H9 (cell line): ENCODE measurements at regions not wholly inside any gene's neighbourhood (a gene's known extent, or its start where the extent isn't known, plus 50 kb on each side); places are given as distances from the start of the nearest gene placed in this dataset.

ENCODE experiments used
- DNase-seq: peaks from one replicate; pipeline ENCODE4 v3.0.0-alpha.2; 2017
- H2AFZ ChIP-seq: one replicate; pipeline ENCODE4 v1.6.1; 2013; ENCODE audit warnings: mild to moderate bottlenecking, low read length, control low read depth, moderate library complexity
- H2AK5ac ChIP-seq: 2 replicates; pipeline ENCODE4 v1.6.1; 2013; ENCODE audit warnings: low read length, control low read depth, mixed read lengths; ENCODE audit not compliant: insufficient read length
- H2BK120ac ChIP-seq: one replicate; pipeline ENCODE4 v1.6.1; 2013; ENCODE audit warnings: low read depth, mild to moderate bottlenecking, low read length, control low read depth, inconsistent platforms; ENCODE audit not compliant: poor library complexity, severe bottlenecking
- H2BK12ac ChIP-seq: 2 replicates; pipeline ENCODE4 v1.6.1; 2013; ENCODE audit warnings: low read length, control low read depth, mixed read lengths, low read depth; ENCODE audit not compliant: insufficient read length
- H2BK15ac ChIP-seq: 2 replicates; pipeline ENCODE4 v1.6.1; 2013; ENCODE audit warnings: low read depth, low read length, control low read depth
- H2BK20ac ChIP-seq: one replicate; pipeline ENCODE4 v1.6.1; 2013; ENCODE audit warnings: low read depth, mild to moderate bottlenecking, low read length, control low read depth, inconsistent platforms; ENCODE audit not compliant: poor library complexity, severe bottlenecking
- H2BK5ac ChIP-seq: 2 replicates; pipeline ENCODE4 v1.6.1; 2013; ENCODE audit warnings: low read length, control low read depth, mixed read lengths; ENCODE audit not compliant: insufficient read length
- H3K14ac ChIP-seq: 2 replicates; pipeline ENCODE4 v1.6.1; 2013; ENCODE audit warnings: low read length, control low read depth; ENCODE audit not compliant: insufficient read depth
- H3K18ac ChIP-seq: 2 replicates; pipeline ENCODE4 v1.6.1; 2013; ENCODE audit warnings: low read depth, mild to moderate bottlenecking, mixed read lengths, low read length, control low read depth; ENCODE audit not compliant: insufficient read length
- H3K23ac ChIP-seq: 2 replicates; pipeline ENCODE4 v1.6.1; 2013; ENCODE audit warnings: low read length, control low read depth, mixed read lengths, low read depth; ENCODE audit not compliant: insufficient read length
- H3K23me2 ChIP-seq: 2 replicates; pipeline ENCODE4 v1.6.1; 2013; ENCODE audit warnings: low read depth, mild to moderate bottlenecking, mixed read lengths, low read length, control low read depth; ENCODE audit not compliant: insufficient read length, poor library complexity, severe bottlenecking
- H3K27ac ChIP-seq: 2 replicates; pipeline ENCODE4 v1.5.1; 2013; ENCODE audit warnings: low read length, control low read depth, mixed read lengths, low read depth; ENCODE audit not compliant: insufficient read length
- H3K27me3 ChIP-seq: 2 replicates; pipeline ENCODE4 v1.6.1; 2013; ENCODE audit warnings: low read length, control low read depth, inconsistent platforms; ENCODE audit not compliant: insufficient read depth
- H3K4ac ChIP-seq: 2 replicates; pipeline ENCODE4 v1.6.1; 2013; ENCODE audit warnings: low read depth, mild to moderate bottlenecking, control low read depth, inconsistent platforms, low read length, moderate library complexity
- H3K4me1 ChIP-seq: 2 replicates; pipeline ENCODE4 v1.6.1; 2013; ENCODE audit warnings: low read length, control low read depth, inconsistent platforms; ENCODE audit not compliant: insufficient read depth
- H3K4me2 ChIP-seq: 2 replicates; pipeline ENCODE4 v1.6.1; 2013; ENCODE audit warnings: low read length, control low read depth, mixed read lengths; ENCODE audit not compliant: insufficient read length, insufficient read depth
- H3K56ac ChIP-seq: 2 replicates; pipeline ENCODE4 v1.6.1; 2013; ENCODE audit warnings: low read depth, mild to moderate bottlenecking, mixed read lengths, low read length, control low read depth; ENCODE audit not compliant: insufficient read length
- H3K79me1 ChIP-seq: 2 replicates; pipeline ENCODE4 v1.6.1; 2013; ENCODE audit warnings: low read depth, mild to moderate bottlenecking, moderate library complexity, low read length, control low read depth, inconsistent platforms; ENCODE audit not compliant: insufficient read depth, poor library complexity, severe bottlenecking
- H3K79me2 ChIP-seq: 2 replicates; pipeline ENCODE4 v1.6.1; 2013; ENCODE audit warnings: low read length, control low read depth, inconsistent platforms; ENCODE audit not compliant: insufficient read depth
- H3K9ac ChIP-seq: 2 replicates; pipeline ENCODE4 v1.6.1; 2013; ENCODE audit warnings: low read length, control low read depth, mixed read lengths; ENCODE audit not compliant: insufficient read length; ENCODE audit errors: extremely low read depth
- H3K9me3 ChIP-seq: one replicate; pipeline ENCODE4 v1.6.1; 2013; ENCODE audit warnings: low read depth, low read length, inconsistent platforms; ENCODE audit not compliant: control insufficient read depth
- H3T11ph ChIP-seq: one replicate; pipeline ENCODE4 v1.6.1; 2013; ENCODE audit warnings: mild to moderate bottlenecking, low read length, control low read depth, inconsistent platforms
- H4K20me1 ChIP-seq: one replicate; pipeline ENCODE4 v1.6.1; 2013; ENCODE audit not compliant: control insufficient read depth, insufficient read length, insufficient read depth
- H4K5ac ChIP-seq: 2 replicates; pipeline ENCODE4 v1.6.1; 2013; ENCODE audit warnings: low read depth, mild to moderate bottlenecking, mixed read lengths, low read length, control low read depth; ENCODE audit not compliant: insufficient read length
- H4K8ac ChIP-seq: replicated peaks from 2 replicates; pipeline ENCODE4 v1.6.1; 2013; ENCODE audit warnings: low read length, control low read depth, mixed read lengths, low read depth; ENCODE audit not compliant: insufficient read length
- H4K91ac ChIP-seq: 2 replicates; pipeline ENCODE4 v1.6.1; 2013; ENCODE audit warnings: low read depth, mild to moderate bottlenecking, moderate library complexity, mixed read lengths, low read length, control low read depth; ENCODE audit not compliant: insufficient read length
- H3K27ac Mint-ChIP-seq, 3 experiments: 2 replicates in 2 of 3; 3 replicates in 1 of 3; pipeline ENCODE4 v1.8.0; 2020 to 2021; ENCODE audit warnings: mixed read lengths in 3 of 3, mild to moderate bottlenecking in 1 of 3, moderate library complexity in 1 of 3
- H3K27me3 Mint-ChIP-seq: 2 replicates; pipeline ENCODE4 v1.8.0; 2021; ENCODE audit warnings: low read depth, mild to moderate bottlenecking, moderate library complexity, mixed read lengths
- H3K36me3 Mint-ChIP-seq, 3 experiments: 2 replicates in 2 of 3; 3 replicates in 1 of 3; pipeline ENCODE4 v1.8.0; 2020 to 2021; ENCODE audit warnings: low read depth in 3 of 3, mixed read lengths in 3 of 3; ENCODE audit not compliant: insufficient read depth in 1 of 3
- H3K4me1 Mint-ChIP-seq, 2 experiments: 2 replicates each; pipeline ENCODE4 v1.8.0; 2020; ENCODE audit warnings: mixed read lengths in 2 of 2
- H3K4me3 Mint-ChIP-seq, 2 experiments: 2 replicates in 1 of 2; 3 replicates in 1 of 2; pipeline ENCODE4 v1.8.0; 2020 to 2021; ENCODE audit warnings: mild to moderate bottlenecking in 2 of 2, mixed read lengths in 2 of 2, moderate library complexity in 1 of 2
- H3K9me3 Mint-ChIP-seq, 2 experiments: 2 replicates in 1 of 2; 3 replicates in 1 of 2; pipeline ENCODE4 v1.8.0; 2020; ENCODE audit warnings: mild to moderate bottlenecking in 2 of 2, mixed read lengths in 2 of 2, moderate library complexity in 1 of 2
- WGBS: extraction: QIAGEN DNeasy Blood & Tissue Kit; methylation state at CpG from one replicate; pipeline ENCODE4 v1.1.7; 2013; ENCODE audit warnings: missing lambda C conversion rate, low lambda C conversion rate, mixed read lengths; ENCODE audit not compliant: insufficient read length; ENCODE audit errors: extremely low coverage; 5-methylcytosine and 5-hydroxymethylcytosine counted together
- TF ChIP-seq, protein P1 (sequence below): fragments of 200-600 bp; sonication (generic); conservative IDR thresholded peaks from 3 replicates; pipeline ENCODE4 v1.8.0; 2021; ENCODE audit warnings: antibody characterized with exemption, mild to moderate bottlenecking

DNA sequence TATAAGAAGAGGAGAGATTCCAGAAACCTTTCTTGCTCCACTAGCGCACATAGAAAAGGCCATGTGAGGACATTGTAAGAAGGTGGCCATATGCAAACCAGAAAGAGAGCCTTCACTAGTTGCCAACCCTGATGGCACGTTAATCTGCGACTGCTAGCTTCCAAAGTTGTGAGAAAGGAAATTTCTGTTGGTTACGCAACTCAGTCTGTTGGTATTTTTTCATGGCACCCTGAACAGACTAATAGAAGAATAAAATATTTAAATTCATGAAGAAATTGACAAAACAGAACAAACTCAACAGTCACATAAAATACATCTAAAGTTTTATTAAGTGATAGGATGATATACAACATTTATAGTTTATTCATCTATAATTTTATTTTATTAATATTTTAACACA is 625.9 kb upstream of the NRXN1 start:
- Histone ChIP-seq H4K20me1 (no peaks in the 10 kb centered on the region), H2BK12ac (no peak overlapping the region), H3K23ac (no peak overlapping the region), H3K27ac (no peak overlapping the region), H3K4ac (no peak overlapping the region), H2BK120ac (no peak overlapping the region), H2AK5ac (no peak overlapping the region), H3K79me1 (no peaks in the 10 kb centered on the region), H4K8ac (no peak overlapping the region), H3K9ac (no peak overlapping the region), H3K27me3 (no peaks in the 10 kb centered on the region), H2BK20ac (no peak overlapping the region), H3K9me3 (no peaks in the 10 kb centered on the region), H2AFZ (no peak overlapping the region), H3K23me2 (no peaks in the 10 kb centered on the region), H3K18ac (no peak overlapping the region), H3T11ph (no peak overlapping the region), H4K5ac (no peak overlapping the region), H2BK5ac (no peak overlapping the region), H3K4me1 (no peaks in the 10 kb centered on the region), H3K14ac (no peak overlapping the region), H3K56ac (no peak overlapping the region), H3K79me2 (no peaks in the 10 kb centered on the region), H3K4me2 (no peak overlapping the region), H4K91ac (no peak overlapping the region), H2BK15ac (no peak overlapping the region)
- Mint-ChIP-seq H3K36me3 (no peaks in the 10 kb centered on the region), H3K4me1 (peaks cover 21% of the 10 kb centered on the region in 2 experiments), H3K27ac (no peak overlapping the region), H3K9me3 (no peaks in the 10 kb centered on the region), H3K4me3 (no peak overlapping the region), H3K27me3 (no peaks in the 10 kb centered on the region)
- no peak for DNase-seq
- TF ChIP-seq, protein P1, sequence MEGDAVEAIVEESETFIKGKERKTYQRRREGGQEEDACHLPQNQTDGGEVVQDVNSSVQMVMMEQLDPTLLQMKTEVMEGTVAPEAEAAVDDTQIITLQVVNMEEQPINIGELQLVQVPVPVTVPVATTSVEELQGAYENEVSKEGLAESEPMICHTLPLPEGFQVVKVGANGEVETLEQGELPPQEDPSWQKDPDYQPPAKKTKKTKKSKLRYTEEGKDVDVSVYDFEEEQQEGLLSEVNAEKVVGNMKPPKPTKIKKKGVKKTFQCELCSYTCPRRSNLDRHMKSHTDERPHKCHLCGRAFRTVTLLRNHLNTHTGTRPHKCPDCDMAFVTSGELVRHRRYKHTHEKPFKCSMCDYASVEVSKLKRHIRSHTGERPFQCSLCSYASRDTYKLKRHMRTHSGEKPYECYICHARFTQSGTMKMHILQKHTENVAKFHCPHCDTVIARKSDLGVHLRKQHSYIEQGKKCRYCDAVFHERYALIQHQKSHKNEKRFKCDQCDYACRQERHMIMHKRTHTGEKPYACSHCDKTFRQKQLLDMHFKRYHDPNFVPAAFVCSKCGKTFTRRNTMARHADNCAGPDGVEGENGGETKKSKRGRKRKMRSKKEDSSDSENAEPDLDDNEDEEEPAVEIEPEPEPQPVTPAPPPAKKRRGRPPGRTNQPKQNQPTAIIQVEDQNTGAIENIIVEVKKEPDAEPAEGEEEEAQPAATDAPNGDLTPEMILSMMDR, result no peak
- no CpG with 5 or more reads among the region's 4 CpGs for WGBS
